Large intestine (tissue), 3 donors: ENCODE measurements at regions not wholly inside any gene's neighbourhood (a gene's known extent, or its start where the extent isn't known, plus 50 kb on each side); places are given as distances from the start of the nearest gene placed in this dataset.

ENCODE experiments used
- DNase-seq, 2 donors: peaks; one replicate each; pipeline versions ENCODE4 v3.0.0 to v3.0.0-alpha.2; 2013
- H3K27ac ChIP-seq: one replicate; pipeline ENCODE4 v1.5.1; 2013; ENCODE audit warnings: low read length
- H3K27me3 ChIP-seq: 2 replicates; pipeline ENCODE4 v1.6.1; 2013; ENCODE audit warnings: low read length; ENCODE audit not compliant: control insufficient read depth, insufficient read depth
- H3K36me3 ChIP-seq: 2 replicates; pipeline ENCODE4 v1.6.1; 2013; ENCODE audit warnings: low read length; ENCODE audit not compliant: control insufficient read depth, insufficient read depth
- H3K4me1 ChIP-seq: one replicate; pipeline ENCODE4 v1.6.1; 2013; ENCODE audit warnings: low read length; ENCODE audit not compliant: control insufficient read depth, insufficient read depth
- H3K4me3 ChIP-seq: one replicate; pipeline ENCODE4 v1.5.1; 2013; ENCODE audit warnings: low read length
- H3K9me3 ChIP-seq: one replicate; pipeline ENCODE4 v1.6.1; 2013; ENCODE audit warnings: mild to moderate bottlenecking, low read depth, low read length, moderate library complexity; ENCODE audit not compliant: control insufficient read depth
- WGBS: methylation state at CpG from one replicate; pipeline ENCODE4 v1.1.5; 2013; ENCODE audit warnings: low lambda C conversion rate; ENCODE audit not compliant: insufficient coverage; 5-methylcytosine and 5-hydroxymethylcytosine counted together

DNA sequence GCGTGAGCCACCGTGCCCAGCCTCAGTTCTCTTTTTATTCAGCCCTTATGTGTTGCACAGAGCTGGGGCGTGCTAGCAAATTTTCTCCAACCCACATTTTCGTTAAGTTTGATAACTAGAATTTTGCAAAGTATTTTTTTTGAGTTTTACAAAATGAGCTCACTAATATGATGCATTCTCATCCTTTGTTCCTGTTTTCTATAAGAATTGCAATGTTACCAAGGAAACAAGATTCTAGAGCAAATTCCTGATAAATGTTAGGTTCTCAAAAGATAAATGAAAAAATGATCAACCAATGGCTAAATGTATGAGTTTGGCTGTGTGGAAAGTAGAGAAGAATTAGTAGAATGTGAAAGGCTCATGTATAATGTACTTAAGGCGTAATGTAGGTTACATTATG lies 529.8 kb downstream of the MAFB start:
- H3K4me1 ChIP-seq, result no peaks in the 10 kb centered on the region
- no peaks in the 10 kb centered on the region for H3K36me3 ChIP-seq
- H3K27me3 ChIP-seq, result no peaks in the 10 kb centered on the region
- no peak overlapping the region for H3K27ac ChIP-seq
- 100% methylated on average over 1 of the region's 5 CpGs for WGBS
- H3K4me3 ChIP-seq, result no peak overlapping the region
- no peak for DNase-seq
- no peaks in the 10 kb centered on the region for H3K9me3 ChIP-seq

DNA sequence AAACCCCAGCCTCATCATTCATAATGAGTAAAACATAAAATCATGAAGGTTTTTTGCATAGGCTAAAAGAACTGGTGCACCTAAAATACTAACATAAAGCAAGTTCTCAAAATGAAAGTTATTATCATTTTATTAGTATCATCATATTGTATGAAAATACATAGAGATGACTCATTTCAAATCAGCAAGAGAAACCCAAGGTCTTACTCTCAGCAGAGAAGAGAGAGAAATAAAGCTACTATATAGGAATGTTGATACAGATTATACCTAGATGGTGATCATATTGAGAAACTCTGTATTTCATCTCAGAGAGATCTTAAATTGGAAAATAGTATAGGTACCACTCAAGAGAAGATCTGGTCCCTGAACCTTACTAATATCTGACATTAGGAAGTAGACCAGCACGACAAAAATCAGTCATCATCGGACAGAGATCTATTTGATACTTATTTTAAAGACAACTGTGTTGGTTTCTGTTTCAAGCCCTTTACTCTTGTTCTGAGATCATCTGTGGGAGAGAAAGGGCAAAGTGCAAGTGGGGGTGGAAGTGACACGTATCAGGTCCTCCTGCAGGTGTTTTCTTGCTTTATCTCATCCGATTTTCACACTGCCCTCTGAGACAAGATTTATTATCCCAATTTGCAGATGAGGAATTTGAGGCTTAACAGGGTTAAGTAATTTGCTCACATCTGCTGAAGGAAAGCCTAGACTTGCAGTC lies 532.3 kb downstream of the MAFB start:
- Histone ChIP-seq H3K36me3 (no peaks in the 10 kb centered on the region), H3K27ac (no peak overlapping the region), H3K9me3 (no peaks in the 10 kb centered on the region), H3K4me1 (no peaks in the 10 kb centered on the region), H3K27me3 (no peaks in the 10 kb centered on the region), H3K4me3 (no peak overlapping the region)
- DNase-seq, result peak in 1 of 2 donors; percentile 18
- no CpG with 5 or more reads among the region's 4 CpGs for whole genome bisulfite sequencing

DNA sequence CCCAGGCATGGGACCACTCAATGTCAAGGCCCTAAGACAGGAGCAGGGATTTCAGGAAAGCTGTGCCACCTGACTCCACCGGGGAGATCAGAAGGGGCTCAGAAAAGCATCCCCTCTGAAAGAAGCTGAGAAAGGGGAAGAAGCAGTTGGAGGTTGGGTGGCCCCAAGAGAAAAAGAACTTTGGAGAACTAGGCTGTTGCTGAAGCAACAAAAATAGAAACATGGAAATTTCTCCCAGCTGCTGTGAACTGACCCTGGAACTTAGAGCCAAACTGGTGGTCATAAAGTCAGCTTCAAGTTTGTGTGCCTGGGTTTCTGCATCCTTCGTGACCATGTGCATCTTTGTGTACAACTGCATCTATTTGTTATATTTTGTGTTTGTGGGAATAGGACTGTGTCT lies 534.5 kb downstream of the MAFB start:
- 100% methylated on average over 1 of the region's 2 CpGs for whole genome bisulfite sequencing
- Histone ChIP-seq H3K9me3 (no peaks in the 10 kb centered on the region), H3K27ac (no peak overlapping the region), H3K4me1 (no peaks in the 10 kb centered on the region), H3K27me3 (no peaks in the 10 kb centered on the region), H3K4me3 (no peak overlapping the region), H3K36me3 (no peaks in the 10 kb centered on the region)
- DNase-seq, result no peak

DNA sequence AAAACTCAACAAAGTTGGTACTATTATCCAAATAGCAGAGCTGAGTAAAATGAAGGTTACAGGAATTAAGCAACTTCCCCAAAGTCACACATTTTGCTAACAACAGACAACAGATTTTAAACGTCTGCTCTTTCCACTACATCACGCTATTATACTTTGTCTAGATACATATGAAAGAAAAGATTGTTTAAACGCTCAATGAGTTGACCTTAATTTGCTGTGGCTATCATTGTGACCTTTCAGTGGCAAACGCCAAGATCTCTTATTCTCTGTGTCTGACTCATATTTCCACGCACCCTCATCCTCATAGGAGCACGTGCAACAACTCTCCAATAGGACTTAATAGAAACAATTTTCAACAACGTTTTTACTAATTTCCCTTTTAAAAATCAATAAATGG lies 540.1 kb downstream of the MAFB start:
- H3K36me3 ChIP-seq, result no peaks in the 10 kb centered on the region
- H3K27ac ChIP-seq, result no peak overlapping the region
- H3K4me1 ChIP-seq, result no peaks in the 10 kb centered on the region
- no peak for DNase-seq
- 85% methylated on average over 5 of the region's 7 CpGs for WGBS
- H3K4me3 ChIP-seq, result no peak overlapping the region
- no peaks in the 10 kb centered on the region for H3K9me3 ChIP-seq
- H3K27me3 ChIP-seq, result no peaks in the 10 kb centered on the region

DNA sequence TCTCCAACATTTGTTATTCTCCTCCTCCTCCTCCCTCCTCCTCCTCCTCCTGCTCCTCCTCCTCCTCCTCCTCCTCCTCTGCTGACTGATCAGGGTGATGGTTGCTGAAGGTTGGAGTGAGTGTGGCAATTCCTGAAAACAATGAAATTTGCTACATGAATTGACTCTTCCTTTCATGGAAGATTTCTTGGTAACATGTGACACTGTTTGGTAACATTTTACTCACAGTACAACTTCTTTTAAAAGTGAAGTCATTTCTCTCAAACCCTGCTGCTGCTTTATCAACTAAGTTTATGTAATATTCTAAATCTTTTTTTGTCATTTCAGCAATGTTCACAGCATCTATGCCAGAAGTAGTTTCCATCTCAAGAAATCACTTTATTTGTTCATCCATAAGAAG lies 543.0 kb downstream of the MAFB start:
- Histone ChIP-seq H3K4me3 (no peak overlapping the region), H3K36me3 (no peaks in the 10 kb centered on the region), H3K27ac (no peak overlapping the region), H3K9me3 (no peaks in the 10 kb centered on the region), H3K4me1 (no peaks in the 10 kb centered on the region), H3K27me3 (no peaks in the 10 kb centered on the region)
- DNase-seq, result no peak

DNA sequence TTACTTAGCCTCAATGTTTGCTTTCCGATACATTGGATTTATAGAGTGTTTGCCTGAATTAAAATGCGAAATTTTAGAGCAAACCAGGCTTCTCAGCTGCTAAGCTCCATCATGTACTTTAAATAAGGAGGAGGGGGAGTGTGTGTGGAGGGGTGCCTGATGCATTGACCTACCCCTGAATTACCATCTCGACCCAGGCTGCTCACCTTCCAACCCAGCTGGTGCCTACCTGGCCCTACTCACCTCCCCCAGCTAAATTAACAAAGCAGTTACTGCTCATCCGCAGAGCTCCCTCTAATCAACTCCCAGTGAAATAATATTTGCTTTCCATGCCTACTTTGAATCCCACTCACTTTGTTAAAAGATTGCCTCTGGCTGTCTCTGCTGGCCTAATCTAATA lies 544.5 kb downstream of the MAFB start:
- H3K4me3 ChIP-seq, result no peak overlapping the region
- H3K27ac ChIP-seq, result no peak overlapping the region
- WGBS, result 40% methylated on average over 1 of the region's 4 CpGs
- no peaks in the 10 kb centered on the region for H3K27me3 ChIP-seq
- H3K36me3 ChIP-seq, result no peaks in the 10 kb centered on the region
- H3K4me1 ChIP-seq, result no peaks in the 10 kb centered on the region
- H3K9me3 ChIP-seq, result no peaks in the 10 kb centered on the region
- no peak for DNase-seq

DNA sequence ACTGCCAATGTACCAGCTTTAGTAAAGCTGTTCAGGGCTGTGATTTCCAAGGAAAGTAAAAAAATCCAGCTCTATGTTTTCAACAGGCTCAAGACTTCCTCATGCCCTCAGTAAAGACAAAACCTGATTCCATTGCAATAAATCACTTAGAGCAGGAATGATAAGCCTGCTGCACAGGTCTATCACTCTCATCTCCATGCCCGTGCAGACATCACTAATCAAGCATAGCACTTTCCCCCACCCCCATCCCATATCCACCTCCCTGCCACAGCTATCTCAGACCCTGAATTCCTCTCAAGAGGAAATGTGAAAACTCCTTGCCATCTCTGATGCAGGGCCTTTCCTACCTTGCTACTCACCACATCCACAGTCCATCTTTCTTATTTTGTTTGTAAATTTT lies 554.9 kb downstream of the MAFB start:
- Histone ChIP-seq H3K4me1 (no peaks in the 10 kb centered on the region), H3K4me3 (no peak overlapping the region), H3K27ac (no peak overlapping the region), H3K27me3 (no peaks in the 10 kb centered on the region), H3K36me3 (no peaks in the 10 kb centered on the region), H3K9me3 (no peaks in the 10 kb centered on the region)
- no peak for DNase-seq
- no CpG with 5 or more reads among the region's 1 CpG for WGBS

DNA sequence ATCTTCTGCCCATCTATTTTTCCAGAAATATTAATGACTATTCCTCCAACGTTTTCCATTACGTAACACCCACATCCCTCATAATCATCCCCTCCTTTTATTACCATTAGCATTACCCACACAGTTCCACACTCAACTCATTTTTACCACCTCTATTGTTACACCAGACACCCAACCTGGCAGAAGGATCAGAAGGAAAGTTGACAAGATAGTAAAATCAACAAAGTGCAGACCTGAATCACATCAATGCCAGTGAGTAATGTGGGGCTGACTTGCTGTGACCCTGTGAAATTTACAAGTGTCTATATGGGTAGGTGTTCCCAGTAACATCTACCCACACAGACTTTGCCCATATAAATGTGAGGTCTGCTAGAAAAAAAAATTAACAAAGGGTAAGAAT lies 568.2 kb downstream of the MAFB start:
- Histone ChIP-seq H3K9me3 (no peaks in the 10 kb centered on the region), H3K4me1 (no peaks in the 10 kb centered on the region), H3K27me3 (no peaks in the 10 kb centered on the region), H3K36me3 (no peaks in the 10 kb centered on the region), H3K27ac (no peak overlapping the region), H3K4me3 (no peak overlapping the region)
- 71% methylated on average over 2 of the region's 2 CpGs for WGBS
- DNase-seq, result no peak

DNA sequence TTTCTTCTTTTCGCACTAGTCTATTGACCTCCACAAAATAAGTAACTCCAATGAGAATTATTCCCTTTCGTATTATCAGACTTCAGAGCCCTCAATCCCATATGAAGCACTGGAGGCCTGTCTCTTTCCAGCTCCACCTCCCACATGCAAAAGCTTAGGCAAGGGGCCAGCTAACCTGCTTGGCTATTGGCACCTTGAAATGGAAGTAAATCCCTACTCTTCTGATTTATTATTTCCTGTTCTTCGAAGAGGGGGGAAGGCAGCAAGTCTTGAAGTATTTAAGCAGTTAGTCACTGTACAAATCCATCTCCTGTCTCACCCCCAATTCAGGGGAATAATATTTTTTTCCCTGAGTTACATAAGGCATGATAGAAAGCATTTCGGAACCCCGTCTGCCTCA lies 577.8 kb downstream of the MAFB start:
- H3K4me3 ChIP-seq, result no peak overlapping the region
- WGBS, result no CpG with 5 or more reads among the region's 5 CpGs

DNA sequence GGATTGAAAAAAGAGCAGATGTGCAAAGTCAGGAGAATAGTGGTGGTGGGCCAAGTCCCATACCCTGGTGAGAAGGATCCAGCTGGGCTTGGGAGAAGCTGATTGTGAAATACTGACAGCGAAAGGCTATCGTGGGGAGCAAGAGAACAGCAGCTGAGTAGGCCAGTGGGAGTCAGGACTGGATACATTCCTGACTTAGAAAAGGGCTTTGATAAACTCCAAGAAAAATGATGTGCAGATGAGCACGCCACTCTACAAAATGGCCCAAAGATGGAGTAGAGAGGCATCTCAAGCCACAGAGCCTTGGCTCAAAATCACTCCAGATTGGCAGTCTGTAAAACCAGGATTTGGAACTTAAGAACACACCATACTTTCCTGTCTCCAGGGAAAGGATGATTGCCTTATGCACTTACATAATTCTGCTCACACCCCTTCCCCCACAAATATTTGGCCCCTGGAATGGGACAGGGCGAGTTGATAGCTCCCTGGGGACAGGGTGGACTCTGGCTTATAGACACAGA lies 578.7 kb downstream of the MAFB start:
- no CpG with 5 or more reads among the region's 4 CpGs for WGBS
- no peak overlapping the region for H3K4me3 ChIP-seq
- DNase-seq, result no peak
- no peaks in the 10 kb centered on the region for H3K27me3 ChIP-seq
- H3K4me1 ChIP-seq, result no peaks in the 10 kb centered on the region
- H3K27ac ChIP-seq, result no peak overlapping the region
- no peaks in the 10 kb centered on the region for H3K9me3 ChIP-seq
- H3K36me3 ChIP-seq, result no peaks in the 10 kb centered on the region

More for the DNA sequence above, 577.8 kb downstream of the MAFB start:
- no peaks in the 10 kb centered on the region for H3K27me3 ChIP-seq
- DNase-seq, result no peak
- no peaks in the 10 kb centered on the region for H3K9me3 ChIP-seq
- H3K4me1 ChIP-seq, result no peaks in the 10 kb centered on the region
- no peaks in the 10 kb centered on the region for H3K36me3 ChIP-seq
- no peak overlapping the region for H3K27ac ChIP-seq

DNA sequence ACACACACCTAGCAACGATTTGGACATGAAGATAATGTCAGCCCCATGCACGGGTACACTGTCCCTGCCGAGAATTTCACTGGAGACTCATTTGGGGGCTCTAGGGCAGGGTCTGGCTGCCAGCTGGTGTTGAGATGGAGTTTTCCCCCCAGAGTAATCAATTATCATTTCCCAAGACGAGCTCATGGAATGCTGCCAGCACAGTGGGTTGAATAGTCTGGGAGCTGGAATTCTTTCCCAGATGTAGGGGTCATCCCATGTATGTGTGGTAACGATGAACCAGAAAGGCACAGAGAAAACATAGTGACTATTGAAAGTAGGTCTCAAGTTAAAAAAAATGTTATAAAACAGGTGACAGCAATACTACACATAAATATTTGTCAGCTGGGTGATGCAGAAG lies 579.9 kb downstream of the MAFB start:
- 100% methylated on average over 1 of the region's 5 CpGs for WGBS
- no peak for DNase-seq
- H3K36me3 ChIP-seq, result no peaks in the 10 kb centered on the region
- H3K9me3 ChIP-seq, result no peaks in the 10 kb centered on the region
- H3K4me3 ChIP-seq, result no peak overlapping the region
- no peaks in the 10 kb centered on the region for H3K4me1 ChIP-seq
- no peaks in the 10 kb centered on the region for H3K27me3 ChIP-seq
- H3K27ac ChIP-seq, result no peak overlapping the region
